Subcutaneous abdominal adipose tissue (tissue), 5 donors: ENCODE measurements at regions not wholly inside any gene's neighbourhood (a gene's known extent, or its start where the extent isn't known, plus 50 kb on each side); places are given as distances from the start of the nearest gene placed in this dataset.

Experiments
- H3K27ac ChIP-seq: one replicate; pipeline ENCODE4 v1.7.0; 2013; ENCODE audit warnings: low read depth, mild to moderate bottlenecking, inconsistent platforms, low read length, moderate library complexity
- H3K27me3 ChIP-seq, 5 donors: one replicate each; pipeline ENCODE4 v1.7.0; 2013; ENCODE audit warnings: low read length in 5 of 5, inconsistent platforms in 1 of 5; ENCODE audit not compliant: control insufficient read depth in 5 of 5, insufficient read depth in 4 of 5
- H3K36me3 ChIP-seq, 5 donors: one replicate each; pipeline ENCODE4 v1.7.0; 2013; ENCODE audit warnings: low read length in 5 of 5; ENCODE audit not compliant: control insufficient read depth in 5 of 5, insufficient read depth in 5 of 5
- H3K4me1 ChIP-seq, 5 donors: one replicate each; pipeline ENCODE4 v1.7.0; 2013; ENCODE audit warnings: low read length in 5 of 5, mild to moderate bottlenecking in 3 of 5, moderate library complexity in 1 of 5; ENCODE audit not compliant: control insufficient read depth in 5 of 5, insufficient read depth in 5 of 5
- H3K4me3 ChIP-seq, 5 donors: one replicate each; pipeline ENCODE4 v1.7.0; 2013; ENCODE audit warnings: low read length in 5 of 5, low read depth in 1 of 5
- H3K9ac ChIP-seq, 5 donors: one replicate each; pipeline ENCODE4 v1.7.0; 2013; ENCODE audit warnings: low read length in 5 of 5, mild to moderate bottlenecking in 4 of 5, moderate library complexity in 3 of 5
- H3K9me3 ChIP-seq, 5 donors: one replicate each; pipeline ENCODE4 v1.7.0; 2013; ENCODE audit warnings: low read length in 5 of 5; ENCODE audit not compliant: control insufficient read depth in 5 of 5
- donor health status: healthy.
- donor health status: healthy.
- donor health status: healthy.
- donor health status: healthy.
- donor health status: healthy.

- Histone ChIP-seq H3K9me3 (no peaks in the 10 kb centered on the region), H3K27ac (no peak overlapping the region), H3K27me3 (peaks cover 0 to 17% (median 13%) of the 10 kb centered on the region in 5 donors), H3K9ac (no peak overlapping the region), H3K4me3 (no peak overlapping the region), H3K36me3 (no peaks in the 10 kb centered on the region), H3K4me1 (no peaks in the 10 kb centered on the region)
Observed at GRCh38 chr12:3992945-3993344, 119.7 kb upstream of the PARP11 start.

GRCh38 chr12:3991798-3992580 is 118.8 kb upstream of the PARP11 start:
- no peaks in the 10 kb centered on the region for H3K9me3 ChIP-seq
- H3K36me3 ChIP-seq: no peaks in the 10 kb centered on the region
- H3K9ac ChIP-seq: no peak overlapping the region
- H3K4me3 ChIP-seq: no peak overlapping the region
- H3K4me1 ChIP-seq: no peaks in the 10 kb centered on the region
- H3K27me3 ChIP-seq: peaks cover 0 to 17% (median 13%) of the 10 kb centered on the region in 5 donors
- no peak overlapping the region for H3K27ac ChIP-seq

DNA sequence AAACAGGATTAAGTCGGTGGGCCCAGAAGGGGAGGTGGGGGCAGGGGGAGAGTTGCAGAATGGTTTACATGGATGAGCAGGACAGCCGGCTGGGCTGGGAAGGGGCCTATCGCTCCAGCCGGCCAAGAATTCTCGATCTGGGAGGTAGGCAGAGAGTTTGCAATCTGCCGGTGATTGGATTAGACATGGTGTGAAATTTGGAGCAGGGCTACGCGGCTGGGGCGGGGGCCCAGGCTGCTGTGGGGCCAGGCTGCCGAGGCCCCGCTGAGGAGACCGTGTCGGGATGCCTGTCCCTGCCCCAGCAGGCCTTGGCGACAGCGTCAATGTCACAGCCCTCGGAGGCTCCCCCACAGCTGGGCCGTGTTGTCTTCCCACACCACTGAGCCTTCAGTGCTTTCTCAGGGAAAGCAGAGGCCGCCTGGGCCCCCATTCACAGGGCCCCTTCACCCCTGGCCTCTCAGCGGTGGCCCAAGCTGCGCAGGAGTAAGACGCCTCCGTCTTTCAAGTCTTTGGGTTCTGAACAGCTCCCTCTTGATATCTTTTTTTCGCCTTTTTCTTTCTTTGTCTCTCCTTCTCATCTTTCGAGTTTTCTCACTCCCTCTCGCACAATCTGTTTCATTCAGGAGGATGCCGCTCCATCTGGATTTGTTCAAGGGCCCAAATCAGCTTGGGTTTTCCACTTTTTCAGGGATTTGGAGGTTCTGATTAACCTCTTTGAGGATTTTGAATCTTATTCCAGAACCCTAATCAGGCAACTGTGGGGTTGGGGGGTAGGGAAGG is 117.5 kb upstream of the PARP11 start:
- H3K9me3 ChIP-seq: peaks cover 0 to 4% (median 0%) of the 10 kb centered on the region in 5 donors
- peaks cover 0 to 17% (median 13%) of the 10 kb centered on the region in 5 donors for H3K27me3 ChIP-seq

DNA sequence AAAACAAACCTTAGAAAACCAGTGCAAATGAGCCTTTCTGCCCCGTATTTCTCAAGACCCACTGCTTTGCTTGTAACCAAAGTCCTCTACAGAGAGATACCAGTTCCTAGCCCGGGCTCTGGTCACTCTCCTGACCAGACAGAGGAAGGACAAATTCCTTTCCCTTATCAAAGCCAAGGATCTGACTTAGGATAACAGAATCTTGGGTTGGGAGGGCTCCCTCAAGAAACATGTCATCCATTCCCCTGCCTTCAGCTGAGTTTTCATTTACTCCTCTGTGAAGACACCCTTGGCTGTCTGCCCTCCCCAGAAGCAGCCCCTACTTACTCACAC is 116.0 kb upstream of the PARP11 start:
- H3K9me3 ChIP-seq: peaks cover 0 to 4% (median 0%) of the 10 kb centered on the region in 5 donors
- H3K4me1 ChIP-seq: no peaks in the 10 kb centered on the region
- H3K36me3 ChIP-seq: no peaks in the 10 kb centered on the region
- H3K27ac ChIP-seq: no peak overlapping the region
- H3K4me3 ChIP-seq: no peak overlapping the region
- peaks cover 0 to 17% (median 13%) of the 10 kb centered on the region in 5 donors for H3K27me3 ChIP-seq
- no peak overlapping the region for H3K9ac ChIP-seq

More for the DNA sequence above, 117.5 kb upstream of the PARP11 start:
- no peak overlapping the region for H3K27ac ChIP-seq
- H3K9ac ChIP-seq: no peak overlapping the region
- H3K4me1 ChIP-seq: no peaks in the 10 kb centered on the region
- no peaks in the 10 kb centered on the region for H3K36me3 ChIP-seq
- no peak overlapping the region for H3K4me3 ChIP-seq

GRCh38 chr12:3988519-3989217 is 115.5 kb upstream of the PARP11 start:
- Histone ChIP-seq H3K4me3 (no peak overlapping the region), H3K36me3 (no peaks in the 10 kb centered on the region), H3K27me3 (peaks cover 0 to 17% (median 13%) of the 10 kb centered on the region in 5 donors), H3K9ac (no peak overlapping the region), H3K9me3 (peaks cover 0 to 4% (median 2%) of the 10 kb centered on the region in 5 donors), H3K4me1 (no peaks in the 10 kb centered on the region), H3K27ac (no peak overlapping the region)

- Histone ChIP-seq H3K9me3 (peaks cover 0 to 7% (median 3%) of the 10 kb centered on the region in 5 donors), H3K4me1 (no peaks in the 10 kb centered on the region), H3K9ac (no peak overlapping the region), H3K4me3 (no peak overlapping the region), H3K36me3 (no peaks in the 10 kb centered on the region), H3K27me3 (peaks cover 0 to 11% (median 3%) of the 10 kb centered on the region in 5 donors), H3K27ac (no peak overlapping the region)
Observed at GRCh38 chr12:3987571-3987970, 114.4 kb upstream of the PARP11 start.

DNA sequence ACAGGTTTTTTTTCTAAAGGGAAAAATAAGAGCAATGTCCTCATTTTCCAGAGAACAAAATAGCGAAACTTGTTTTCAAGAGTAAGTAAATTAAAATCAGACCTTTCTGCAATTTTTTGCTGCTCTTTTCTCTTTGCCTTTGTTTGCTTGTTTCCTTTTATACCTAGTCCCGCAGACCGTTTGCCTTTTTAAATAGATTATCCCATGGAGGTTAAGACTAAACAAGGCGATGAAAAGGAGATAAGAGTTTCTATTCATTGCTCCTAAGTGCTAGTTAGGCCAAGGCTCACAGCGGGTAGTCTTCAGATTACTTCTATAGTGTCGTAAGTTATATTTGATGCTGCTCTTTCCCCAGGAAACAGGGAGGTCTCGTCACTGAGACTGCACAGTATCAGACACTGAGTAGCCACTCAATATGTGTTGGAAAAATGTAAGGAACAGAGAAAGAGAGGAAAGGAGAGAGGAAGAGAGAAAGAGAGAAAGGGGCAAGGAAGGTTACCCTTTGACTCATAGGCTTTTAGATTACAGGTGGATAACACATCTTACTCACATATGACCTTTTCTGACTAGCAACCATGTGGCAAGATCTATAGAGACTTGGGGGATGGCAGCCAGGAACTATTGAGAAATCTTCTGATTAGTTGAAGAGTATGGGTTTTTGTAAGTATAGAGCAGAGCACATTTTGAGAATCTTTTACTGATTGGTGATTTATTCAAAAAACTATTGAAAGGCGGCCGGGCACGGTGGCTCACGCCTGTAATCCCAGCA is 107.5 kb upstream of the PARP11 start:
- Histone ChIP-seq H3K36me3 (no peaks in the 10 kb centered on the region), H3K4me1 (no peaks in the 10 kb centered on the region), H3K9me3 (peaks cover 0 to 7% (median 2%) of the 10 kb centered on the region in 5 donors), H3K4me3 (no peak overlapping the region), H3K9ac (no peak overlapping the region), H3K27me3 (no peaks in the 10 kb centered on the region), H3K27ac (no peak overlapping the region)

DNA sequence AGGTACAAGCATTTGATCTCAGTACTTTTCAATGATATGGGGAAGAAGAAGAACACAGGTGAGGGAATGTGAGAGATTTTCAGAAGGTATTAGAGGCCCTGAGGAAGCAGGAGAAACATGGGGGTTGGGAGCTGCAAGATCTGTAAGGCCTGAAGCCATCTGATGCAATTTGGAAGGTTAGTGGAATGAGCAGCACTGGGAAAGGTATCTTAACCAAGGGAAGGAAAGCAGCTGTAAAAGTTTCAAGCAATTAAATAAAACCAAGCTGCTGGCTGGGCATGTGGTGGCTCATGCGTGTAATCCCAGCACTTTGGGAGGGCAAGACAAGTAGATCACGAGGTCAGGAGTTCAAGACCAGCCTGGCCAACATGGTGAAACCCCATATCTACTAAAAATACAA is 104.4 kb upstream of the PARP11 start:
- no peak overlapping the region for H3K9ac ChIP-seq
- H3K4me1 ChIP-seq: peaks cover 0 to 4% (median 0%) of the 10 kb centered on the region in 5 donors
- H3K27me3 ChIP-seq: no peaks in the 10 kb centered on the region
- H3K27ac ChIP-seq: no peak overlapping the region
- no peaks in the 10 kb centered on the region for H3K36me3 ChIP-seq
- H3K4me3 ChIP-seq: no peak overlapping the region
- H3K9me3 ChIP-seq: no peaks in the 10 kb centered on the region

DNA sequence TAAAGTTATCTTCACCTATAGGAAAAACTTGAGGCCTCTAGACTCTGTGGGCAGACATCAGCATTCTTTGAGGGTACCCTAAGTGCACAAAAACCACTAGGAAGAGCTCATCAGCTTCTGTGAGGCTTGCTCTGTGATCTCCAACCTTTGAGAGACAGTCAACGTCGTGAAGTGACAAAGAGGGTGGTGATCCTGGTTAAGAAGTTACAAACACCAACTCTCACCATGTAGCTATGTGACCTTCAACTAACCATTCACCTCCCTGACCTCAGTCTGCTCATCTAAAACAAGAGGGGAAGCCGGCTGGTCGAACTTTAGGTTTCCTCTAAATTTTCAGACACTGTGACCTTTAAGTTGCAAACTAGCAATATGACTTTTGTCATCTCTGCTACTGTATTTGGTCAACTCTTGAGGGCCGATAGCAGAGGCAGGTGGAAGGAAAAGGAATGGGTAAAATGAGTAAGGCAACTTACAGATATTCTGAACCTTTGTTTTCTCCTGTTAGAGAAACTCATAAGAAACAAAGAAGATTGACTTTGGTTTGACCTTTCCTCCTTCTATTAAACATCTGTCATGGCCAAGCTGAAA is 103.2 kb upstream of the PARP11 start:
- Histone ChIP-seq H3K9ac (no peak overlapping the region), H3K27ac (no peak overlapping the region), H3K27me3 (no peaks in the 10 kb centered on the region), H3K4me1 (peaks cover 0 to 4% (median 0%) of the 10 kb centered on the region in 5 donors), H3K9me3 (no peaks in the 10 kb centered on the region), H3K36me3 (no peaks in the 10 kb centered on the region), H3K4me3 (no peak overlapping the region)
